H1 (cell line): ENCODE measurements at regions not wholly inside any gene's neighbourhood (a gene's known extent, or its start where the extent isn't known, plus 50 kb on each side); places are given as distances from the start of the nearest gene placed in this dataset.

Source experiments
- CTCF ChIA-PET: fragments of 300-600 bp; sonication (Branson Sonifier 250); formaldehyde crosslinking; loops from one replicate; lab custom pipeline; 2021; ENCODE audit not compliant: partially characterized antibody; lab: Charles Lee
- POLR2A ChIA-PET: fragments of 300-600 bp; sonication (Branson Sonifier 250); formaldehyde crosslinking; loops from one replicate; lab custom pipeline; 2021; ENCODE audit warnings: inconsistent platforms; ENCODE audit not compliant: partially characterized antibody; lab: Charles Lee
- DNase-seq, 2 experiments: peaks; one replicate each; pipeline versions ENCODE4 v3.0.0 to v3.0.0-alpha.2; 2010 to 2022; ENCODE audit warnings: low spot score in 2 of 2, low read depth in 1 of 2, mixed read lengths in 1 of 2
- FAIRE-seq: peaks from 2 replicates; lab custom pipeline; 2011; peaks lifted over from hg19 to GRCh38; lab: Jason Lieb, UNC
- H2AFZ ChIP-seq: 2 replicates; pipeline ENCODE4 v1.8.1; 2012; ENCODE audit warnings: low read length, inconsistent platforms
- H2AK5ac ChIP-seq: 2 replicates; pipeline ENCODE4 v1.6.1; 2013; ENCODE audit warnings: low read depth, low read length
- H2BK120ac ChIP-seq: replicated peaks from 2 replicates; pipeline ENCODE3; 2013; ENCODE audit warnings: low read depth, low read length, inconsistent platforms
- H2BK12ac ChIP-seq: 2 replicates; pipeline ENCODE4 v1.6.1; 2013; ENCODE audit warnings: low read depth, low read length
- H2BK15ac ChIP-seq: 2 replicates; pipeline ENCODE4 v1.6.1; 2013; ENCODE audit warnings: low read length
- H2BK20ac ChIP-seq: 2 replicates; pipeline ENCODE4 v1.6.1; 2013; ENCODE audit warnings: low read length
- H2BK5ac ChIP-seq: 2 replicates; pipeline ENCODE4 v1.6.1; 2013; ENCODE audit warnings: low read depth, low read length
- H3K14ac ChIP-seq: 2 replicates; pipeline ENCODE4 v1.6.1; 2013; ENCODE audit warnings: inconsistent platforms; ENCODE audit not compliant: insufficient read length
- H3K18ac ChIP-seq: 2 replicates; pipeline ENCODE4 v1.6.1; 2013; ENCODE audit warnings: low read length; ENCODE audit errors: extremely low read depth
- H3K23ac ChIP-seq: 2 replicates; pipeline ENCODE4 v1.6.1; 2013; ENCODE audit warnings: inconsistent platforms; ENCODE audit not compliant: insufficient read length
- H3K23me2 ChIP-seq: 2 replicates; pipeline ENCODE4 v1.6.1; 2013; ENCODE audit warnings: low read depth, low read length
- H3K27ac ChIP-seq: 2 replicates; pipeline ENCODE4 v1.6.1; 2011; ENCODE audit warnings: low read depth, low read length, inconsistent platforms
- H3K27me3 ChIP-seq, 4 experiments: replicated peaks in 1 of 4; 1 replicate in 1 of 4; 2 replicates in 3 of 4; pipeline versions ENCODE4 v1.6.1 to v1.8.1; 2011 to 2013; ENCODE audit warnings: low read length in 3 of 4, mild to moderate bottlenecking in 3 of 4, inconsistent platforms in 2 of 4, mixed read lengths in 2 of 4, moderate library complexity in 1 of 4; ENCODE audit not compliant: control insufficient read depth in 3 of 4, insufficient read depth in 3 of 4; ENCODE audit errors: extremely low read depth in 1 of 4
- H3K36me3 ChIP-seq, 4 experiments: 2 replicates each; pipeline versions ENCODE4 v1.6.1 to v1.8.1; 2011 to 2013; ENCODE audit warnings: mild to moderate bottlenecking in 4 of 4, low read length in 3 of 4, moderate library complexity in 2 of 4, control low read depth in 1 of 4, inconsistent platforms in 1 of 4; ENCODE audit not compliant: insufficient read depth in 4 of 4, control insufficient read depth in 2 of 4
- H3K4ac ChIP-seq: replicated peaks from 2 replicates; pipeline ENCODE3; 2013; ENCODE audit warnings: low read length, low read depth, mixed read lengths, inconsistent platforms; ENCODE audit not compliant: insufficient read length
- H3K4me1 ChIP-seq, 4 experiments: replicated peaks in 1 of 4; 1 replicate in 1 of 4; 2 replicates in 3 of 4; pipeline versions ENCODE4 v1.6.1 to v1.8.1; 2011 to 2013; ENCODE audit warnings: low read length in 3 of 4, inconsistent platforms in 2 of 4, mixed read lengths in 1 of 4; ENCODE audit not compliant: insufficient read depth in 4 of 4, control insufficient read depth in 3 of 4
- H3K4me2 ChIP-seq, 2 experiments: 2 replicates each; pipeline versions ENCODE4 v1.6.1 to v1.8.1; 2011 to 2013; ENCODE audit warnings: low read depth in 2 of 2, low read length in 2 of 2, control low read depth in 1 of 2, inconsistent platforms in 1 of 2, mild to moderate bottlenecking in 1 of 2; ENCODE audit not compliant: insufficient read depth in 1 of 2
- H3K4me3 ChIP-seq, 4 experiments: fragments of 200-600, 300-600 bp in 1 of 4; sonication (generic), shearing (Covaris generic), sonication (Bioruptor Twin) in 1 of 4; 2 replicates each; pipeline versions ENCODE4 v1.5.1 to v1.8.1; 2011 to 2016; ENCODE audit warnings: low read length in 4 of 4, low read depth in 3 of 4, control low read depth in 2 of 4, inconsistent platforms in 2 of 4, mild to moderate bottlenecking in 2 of 4, mixed read lengths in 1 of 4, moderate library complexity in 1 of 4; ENCODE audit not compliant: insufficient read depth in 2 of 4; ENCODE audit errors: extremely low read depth in 1 of 4
- H3K56ac ChIP-seq: replicated peaks from 2 replicates; pipeline ENCODE3; 2013; ENCODE audit warnings: low read depth, mild to moderate bottlenecking, mixed read lengths, low read length, inconsistent platforms; ENCODE audit not compliant: insufficient read length
- H3K79me1 ChIP-seq: 2 replicates; pipeline ENCODE4 v1.6.1; 2013; ENCODE audit warnings: low read depth, low read length, control low read depth
- H3K79me2 ChIP-seq, 2 experiments: 2 replicates each; pipeline versions ENCODE4 v1.6.1 to v1.8.1; 2012 to 2013; ENCODE audit warnings: low read length in 2 of 2, mild to moderate bottlenecking in 2 of 2, inconsistent platforms in 1 of 2; ENCODE audit not compliant: insufficient read depth in 2 of 2, control insufficient read depth in 1 of 2
- H3K9ac ChIP-seq, 4 experiments: replicated peaks in 1 of 4; 1 replicate in 1 of 4; 2 replicates in 3 of 4; pipeline versions ENCODE4 v1.6.1 to v1.8.1; 2011 to 2013; ENCODE audit warnings: low read depth in 3 of 4, low read length in 3 of 4, control low read depth in 2 of 4, mild to moderate bottlenecking in 2 of 4, moderate library complexity in 2 of 4, inconsistent platforms in 1 of 4; ENCODE audit errors: extremely low read depth in 1 of 4
- H3K9me3 ChIP-seq, 2 experiments: 2 replicates each; pipeline versions ENCODE4 v1.6.1 to v1.8.1; 2012 to 2013; ENCODE audit warnings: mild to moderate bottlenecking in 2 of 2, moderate library complexity in 2 of 2, control low read depth in 1 of 2, inconsistent platforms in 1 of 2, low read depth in 1 of 2, low read length in 1 of 2, mixed read lengths in 1 of 2; ENCODE audit not compliant: insufficient read depth in 2 of 2
- H4K20me1 ChIP-seq, 2 experiments: replicated peaks in 1 of 2; 2 replicates each; pipeline versions ENCODE3 to v1.8.1; 2011 to 2013; ENCODE audit warnings: inconsistent platforms in 2 of 2, low read length in 2 of 2, mild to moderate bottlenecking in 1 of 2; ENCODE audit not compliant: insufficient read depth in 2 of 2, control insufficient read depth in 1 of 2
- H4K5ac ChIP-seq: 2 replicates; pipeline ENCODE4 v1.6.1; 2013; ENCODE audit warnings: low read length, low read depth, mixed read lengths, inconsistent platforms; ENCODE audit not compliant: insufficient read length
- H4K8ac ChIP-seq: 2 replicates; pipeline ENCODE4 v1.8.0; 2013; ENCODE audit warnings: mild to moderate bottlenecking, moderate library complexity, low read length, inconsistent platforms; ENCODE audit not compliant: insufficient read depth; ENCODE audit errors: extremely low read depth
- H4K91ac ChIP-seq: replicated peaks from 2 replicates; pipeline ENCODE3; 2013; ENCODE audit warnings: low read length, mixed read lengths, inconsistent platforms; ENCODE audit not compliant: insufficient read length
- WGBS, 2 experiments: shearing (Covaris generic) in 1 of 2; methylation state at CpG; one replicate each; pipeline versions ENCODE4 v1.1.6 to v1.1.7; 2013 to 2015; ENCODE audit warnings: low lambda C conversion rate in 2 of 2, mixed read lengths in 2 of 2, inconsistent platforms in 1 of 2, low coverage in 1 of 2, missing lambda C conversion rate in 1 of 2; ENCODE audit not compliant: insufficient replicate concordance in 2 of 2, insufficient coverage in 1 of 2, insufficient read length in 1 of 2; ENCODE audit errors: extremely low coverage in 1 of 2, missing lambda C conversion rate in 1 of 2; 5-methylcytosine and 5-hydroxymethylcytosine counted together

- Histone ChIP-seq H4K20me1 (peaks cover 2 to 3% of the 10 kb centered on the region in 2 experiments), H3K23ac (no peak overlapping the region), H3K4me1 (peaks cover 0 to 5% (median 2%) of the 10 kb centered on the region in 4 experiments; a peak in 2 of 7 replicates), H3K79me1 (no peaks in the 10 kb centered on the region), H3K79me2 (no peaks in the 10 kb centered on the region), H3K14ac (no peak overlapping the region), H2BK12ac (no peak overlapping the region), H2BK120ac (no peak overlapping the region), H3K36me3 (no peaks in the 10 kb centered on the region), H3K23me2 (no peaks in the 10 kb centered on the region), H3K4me2 (no peak overlapping the region), H3K9me3 (no peaks in the 10 kb centered on the region), H3K9ac (no peak overlapping the region), H3K27ac (no peak overlapping the region), H3K4ac (no peak overlapping the region), H2BK5ac (no peak overlapping the region), H3K56ac (no peak overlapping the region), H4K8ac (no peak overlapping the region), H4K91ac (no peak overlapping the region), H2BK15ac (no peak overlapping the region), H2BK20ac (no peak overlapping the region), H4K5ac (no peak overlapping the region), H3K27me3 (peaks cover 3 to 18% (median 11%) of the 10 kb centered on the region in 4 experiments; a peak in 6 of 7 replicates), H2AK5ac (no peak overlapping the region), H3K4me3 (no peak overlapping the region), H2AFZ (no peak overlapping the region), H3K18ac (no peak overlapping the region)
- ChIA-PET POLR2A (interaction anchor here (0.7 kb wide), 1 partner anchor 13 kb away, joined by 3 read pairs; no protein-coding TSS in a partner anchor), CTCF (interaction anchor here (0.8 to 3.3 kb wide), 4 partner anchors 9 to 479 kb away, joined by 3 to 11 read pairs (median 4); no protein-coding TSS in a partner anchor)
- WGBS, 2 experiments: 82% methylated on average over 6 of the region's 6 CpGs; no CpG with 5 or more reads in 1 of the 2 experiments
- no peak for FAIRE-seq
- no peak for DNase-seq
These were observed 188.0 kb upstream of the IL12A start for GRCh38 chr3:159800434-159801155.
